Activated T-cell treated with anti-CD3 and anti-CD28 coated beads, Interleukin-2, amount 50 U/mL, for 24 hours (primary cell): ENCODE measurements at regions not wholly inside any gene's neighbourhood (a gene's known extent, or its start where the extent isn't known, plus 50 kb on each side); places are given as distances from the start of the nearest gene placed in this dataset.
"Not testable (repeated sequence)": the region's sequence is repeated elsewhere in the genome, so short reads cannot be mapped to it uniquely, and the experiment has no call there.

Experiments used
- DNase-seq: peaks from one replicate; pipeline ENCODE4 v3.0.0-alpha.2; 2020
- H3K27ac Mint-ChIP-seq: 2 replicates; pipeline ENCODE4 v1.8.0; 2020; ENCODE audit warnings: mild to moderate bottlenecking, mixed read lengths
- H3K27me3 Mint-ChIP-seq: 2 replicates; pipeline ENCODE4 v1.8.0; 2020; ENCODE audit warnings: mixed read lengths
- H3K36me3 Mint-ChIP-seq: 2 replicates; pipeline ENCODE4 v1.8.0; 2020; ENCODE audit warnings: low read depth, mixed read lengths
- H3K4me1 Mint-ChIP-seq: 2 replicates; pipeline ENCODE4 v1.8.0; 2020; ENCODE audit warnings: low read depth, mixed read lengths
- H3K4me3 Mint-ChIP-seq: 2 replicates; pipeline ENCODE4 v1.8.0; 2020; ENCODE audit warnings: mild to moderate bottlenecking, moderate library complexity, mixed read lengths
- H3K9me3 Mint-ChIP-seq: 2 replicates; pipeline ENCODE4 v1.8.0; 2020; ENCODE audit warnings: mixed read lengths

GRCh38 chr5:112574536-112574935, 155.5 kb upstream of the EPB41L4A start:
- Mint-ChIP-seq H3K27ac (no peak overlapping the region), H3K4me3 (no peak overlapping the region), H3K9me3 (no peaks in the 10 kb centered on the region), H3K36me3 (no peaks in the 10 kb centered on the region), H3K4me1 (no peaks in the 10 kb centered on the region), H3K27me3 (peaks cover 2% of the 10 kb centered on the region)
- no peak for DNase-seq

GRCh38 chr5:112576298-112576925, 157.3 kb upstream of the EPB41L4A start:
- no peak overlapping the region for H3K27ac Mint-ChIP-seq
- no peaks in the 10 kb centered on the region for H3K9me3 Mint-ChIP-seq
- H3K36me3 Mint-ChIP-seq, result no peaks in the 10 kb centered on the region
- H3K4me1 Mint-ChIP-seq, result no peaks in the 10 kb centered on the region
- H3K27me3 Mint-ChIP-seq, result no peaks in the 10 kb centered on the region
- H3K4me3 Mint-ChIP-seq, result no peak overlapping the region
- no peak for DNase-seq

GRCh38 chr5:112579599-112580170, 158.0 kb upstream of the APC start:
- no peak for DNase-seq
- Mint-ChIP-seq H3K4me1 (no peaks in the 10 kb centered on the region), H3K27ac (no peak overlapping the region), H3K9me3 (no peaks in the 10 kb centered on the region), H3K27me3 (no peaks in the 10 kb centered on the region), H3K4me3 (no peak overlapping the region), H3K36me3 (no peaks in the 10 kb centered on the region)

GRCh38 chr5:112581811-112582320, 155.8 kb upstream of the APC start:
- no peaks in the 10 kb centered on the region for H3K27me3 Mint-ChIP-seq
- H3K9me3 Mint-ChIP-seq, result no peaks in the 10 kb centered on the region
- no peaks in the 10 kb centered on the region for H3K4me1 Mint-ChIP-seq
- no peak overlapping the region for H3K4me3 Mint-ChIP-seq
- DNase-seq, result no peak
- H3K36me3 Mint-ChIP-seq, result no peaks in the 10 kb centered on the region
- H3K27ac Mint-ChIP-seq, result no peak overlapping the region

- Mint-ChIP-seq H3K27ac (no peak overlapping the region), H3K9me3 (no peaks in the 10 kb centered on the region), H3K27me3 (no peaks in the 10 kb centered on the region), H3K4me1 (no peaks in the 10 kb centered on the region), H3K4me3 (no peak overlapping the region), H3K36me3 (no peaks in the 10 kb centered on the region)
- DNase-seq, result no peak
Measured at GRCh38 chr5:112583166-112583565, 154.5 kb upstream of the APC start.

GRCh38 chr5:112584781-112585180, 152.9 kb upstream of the APC start:
- Mint-ChIP-seq H3K9me3 (no peaks in the 10 kb centered on the region), H3K27ac (no peak overlapping the region), H3K36me3 (no peaks in the 10 kb centered on the region), H3K4me1 (no peaks in the 10 kb centered on the region), H3K4me3 (no peak overlapping the region), H3K27me3 (no peaks in the 10 kb centered on the region)
- no peak for DNase-seq

- Mint-ChIP-seq H3K36me3 (no peaks in the 10 kb centered on the region), H3K4me3 (no peak overlapping the region), H3K4me1 (no peaks in the 10 kb centered on the region), H3K27ac (no peak overlapping the region), H3K27me3 (no peaks in the 10 kb centered on the region), H3K9me3 (no peaks in the 10 kb centered on the region)
- DNase-seq, result no peak
Measured at GRCh38 chr5:112586596-112587062, 151.1 kb upstream of the APC start.

GRCh38 chr5:112590858-112591257, 146.8 kb upstream of the APC start:
- H3K9me3 Mint-ChIP-seq, H3K4me3 Mint-ChIP-seq, DNase-seq, H3K4me1 Mint-ChIP-seq, H3K27me3 Mint-ChIP-seq, H3K36me3 Mint-ChIP-seq, H3K27ac Mint-ChIP-seq: not testable (repeated sequence)

- Mint-ChIP-seq H3K27me3 (peaks cover 17% of the 10 kb centered on the region), H3K4me1 (no peaks in the 10 kb centered on the region), H3K36me3 (no peaks in the 10 kb centered on the region), H3K4me3 (no peak overlapping the region), H3K9me3 (no peaks in the 10 kb centered on the region), H3K27ac (no peak overlapping the region)
- DNase-seq, result no peak
Measured at GRCh38 chr5:112594095-112594850, 143.4 kb upstream of the APC start.

GRCh38 chr5:112594941-112595340, 142.7 kb upstream of the APC start:
- Mint-ChIP-seq H3K27ac (no peak overlapping the region), H3K4me3 (no peak overlapping the region), H3K9me3 (no peaks in the 10 kb centered on the region), H3K27me3 (peaks cover 17% of the 10 kb centered on the region), H3K36me3 (no peaks in the 10 kb centered on the region), H3K4me1 (no peaks in the 10 kb centered on the region)
- DNase-seq, result no peak

- H3K27ac Mint-ChIP-seq, result no peak overlapping the region
- peaks cover 21% of the 10 kb centered on the region for H3K27me3 Mint-ChIP-seq
- no peaks in the 10 kb centered on the region for H3K36me3 Mint-ChIP-seq
- no peaks in the 10 kb centered on the region for H3K9me3 Mint-ChIP-seq
- DNase-seq, result no peak
- no peak overlapping the region for H3K4me3 Mint-ChIP-seq
- H3K4me1 Mint-ChIP-seq, result no peaks in the 10 kb centered on the region
Measured at GRCh38 chr5:112597831-112598230, 139.9 kb upstream of the APC start.

- not testable (repeated sequence) for H3K27ac Mint-ChIP-seq, H3K36me3 Mint-ChIP-seq
Measured at GRCh38 chr5:112600510-112600909, 137.2 kb upstream of the APC start.

GRCh38 chr5:112604732-112605630, 132.7 kb upstream of the APC start:
- Mint-ChIP-seq H3K27ac (no peak overlapping the region), H3K27me3 (peaks cover 21% of the 10 kb centered on the region), H3K4me1 (no peaks in the 10 kb centered on the region), H3K4me3 (no peak overlapping the region), H3K9me3 (no peaks in the 10 kb centered on the region), H3K36me3 (no peaks in the 10 kb centered on the region)
- DNase-seq, result no peak

More at GRCh38 chr5:112600510-112600909, 137.2 kb upstream of the APC start:
- H3K4me1 Mint-ChIP-seq, H3K4me3 Mint-ChIP-seq, DNase-seq, H3K9me3 Mint-ChIP-seq: not testable (repeated sequence)
- peaks cover 18% of the 10 kb centered on the region for H3K27me3 Mint-ChIP-seq

GRCh38 chr5:112608975-112609374, 128.7 kb upstream of the APC start:
- Mint-ChIP-seq H3K4me1 (no peaks in the 10 kb centered on the region), H3K27ac (no peak overlapping the region), H3K36me3 (no peaks in the 10 kb centered on the region), H3K4me3 (no peak overlapping the region), H3K27me3 (peaks cover 17% of the 10 kb centered on the region), H3K9me3 (no peaks in the 10 kb centered on the region)
- no peak for DNase-seq
